HCT116 (cell line): ENCODE measurements at regions not wholly inside any gene's neighbourhood (a gene's known extent, or its start where the extent isn't known, plus 50 kb on each side); places are given as distances from the start of the nearest gene placed in this dataset.

Experiments
- ATAC-seq: fragments of 200-7000 bp; cut with Tn5 transposase; 2 replicates; pipeline ENCODE4 v1.9.1; 2020; ENCODE audit warnings: mild to moderate bottlenecking, moderate library complexity
- BruUV-seq: library from RNA; stranded (reverse); fragments of 400-500 nt; replicated peaks from 2 replicates; lab custom pipeline; 2021; lab: Mats Ljungman, UMichigan
- CTCF ChIA-PET: fragments of 300-600 bp; sonication (Branson Sonifier 250); formaldehyde crosslinking; loops from one replicate; lab custom pipeline; 2021; ENCODE audit warnings: antibody characterized with exemption; lab: Charles Lee
- POLR2A ChIA-PET: fragments of 300-600, 350-600 bp; sonication (Branson Sonifier 250); formaldehyde crosslinking; loops from one replicate; lab custom pipeline; 2021; ENCODE audit warnings: antibody characterized with exemption; lab: Charles Lee
- RAD21 ChIA-PET, 2 experiments: fragments of 300-600 bp; sonication (Branson Sonifier 250); formaldehyde crosslinking; loops; one replicate each; lab custom pipeline; 2023; ENCODE audit warnings: low total read pairs in 2 of 2; ENCODE audit not compliant: uncharacterized antibody in 2 of 2, unreplicated experiment in 2 of 2, low non-redundant PET in 1 of 2; lab: Charles Lee
- DNase-seq: peaks from one replicate; pipeline ENCODE4 v3.0.0-alpha.2; 2010; ENCODE audit warnings: low read depth, low spot score
- H2AFZ ChIP-seq: fragments of 200-600 bp; shearing (Covaris generic), sonication (generic); 2 replicates; pipeline ENCODE4 v1.6.1; 2017; ENCODE audit warnings: low read depth, mixed run types, mixed read lengths, antibody characterized with exemption, low read length; ENCODE audit not compliant: poor library complexity, severe bottlenecking
- H3K27ac ChIP-seq: 2 replicates; pipeline ENCODE4 v1.5.1; 2012; ENCODE audit warnings: low read depth, low read length
- H3K27me3 ChIP-seq: fragments of 200-600 bp; sonication (generic); 2 replicates; pipeline ENCODE4 v1.6.1; 2016; ENCODE audit warnings: mixed run types, low read length, mixed read lengths; ENCODE audit not compliant: insufficient read depth
- H3K36me3 ChIP-seq, 2 experiments: fragments of 200-500 bp in 1 of 2; fragments of 200-600 bp in 1 of 2; sonication (Bioruptor generic) in 1 of 2; sonication (generic) in 1 of 2; 2 replicates each; pipeline versions ENCODE4 v1.5.1 to v1.6.1; 2014 to 2016; ENCODE audit warnings: low read length in 2 of 2, inconsistent platforms in 1 of 2, mixed read lengths in 1 of 2, mixed run types in 1 of 2; ENCODE audit not compliant: insufficient read depth in 2 of 2, control insufficient read depth in 1 of 2
- H3K4me1 ChIP-seq, 2 experiments: fragments of 200-600 bp in 1 of 2; sonication (generic) in 1 of 2; 2 replicates each; pipeline versions ENCODE4 v1.5.1 to v1.6.1; 2012 to 2017; ENCODE audit warnings: low read length in 2 of 2, inconsistent platforms in 1 of 2, mild to moderate bottlenecking in 1 of 2, mixed read lengths in 1 of 2, mixed run types in 1 of 2, moderate library complexity in 1 of 2; ENCODE audit not compliant: insufficient read depth in 2 of 2, control insufficient read depth in 1 of 2
- H3K4me2 ChIP-seq: fragments of 200-600 bp; sonication (generic); 2 replicates; pipeline ENCODE4 v1.6.1; 2017; ENCODE audit warnings: mixed run types, low read length, mixed read lengths
- H3K4me3 ChIP-seq, 2 experiments: fragments of 200-600 bp in 1 of 2; sonication (generic) in 1 of 2; replicated peaks in 1 of 2; 2 replicates each; pipeline ENCODE4 v1.5.1; 2011 to 2016; ENCODE audit warnings: low read length in 2 of 2, control low read depth in 1 of 2, low read depth in 1 of 2, mild to moderate bottlenecking in 1 of 2, mixed read lengths in 1 of 2, mixed run types in 1 of 2
- H3K79me2 ChIP-seq: fragments of 200-600 bp; sonication (generic); 2 replicates; pipeline ENCODE4 v1.6.1; 2017; ENCODE audit warnings: mild to moderate bottlenecking, mixed run types, low read length, moderate library complexity, mixed read lengths; ENCODE audit not compliant: insufficient read depth
- H3K9ac ChIP-seq: fragments of 200-600 bp; sonication (generic); 2 replicates; pipeline ENCODE4 v1.6.1; 2016; ENCODE audit warnings: low read length, mixed read lengths
- H3K9me2 ChIP-seq: fragments of 200-600 bp; sonication (generic), shearing (Covaris generic); 2 replicates; pipeline ENCODE4 v1.6.1; 2017; ENCODE audit warnings: mixed run types, mild to moderate bottlenecking, moderate library complexity; ENCODE audit not compliant: insufficient read depth
- H3K9me3 ChIP-seq, 2 experiments: fragments of 200-500 bp in 1 of 2; fragments of 200-600 bp in 1 of 2; sonication (Bioruptor generic) in 1 of 2; sonication (generic) in 1 of 2; 2 replicates each; pipeline ENCODE4 v1.6.1; 2014 to 2017; ENCODE audit warnings: low read length in 2 of 2, mixed read lengths in 2 of 2, inconsistent platforms in 1 of 2, low read depth in 1 of 2, mild to moderate bottlenecking in 1 of 2, mixed run types in 1 of 2, moderate library complexity in 1 of 2; ENCODE audit not compliant: control insufficient read depth in 1 of 2, insufficient read depth in 1 of 2
- H4K20me1 ChIP-seq: fragments of 200-600 bp; sonication (generic), shearing (Covaris generic); 2 replicates; pipeline ENCODE4 v1.6.1; 2017; ENCODE audit warnings: mixed run types, mild to moderate bottlenecking, moderate library complexity; ENCODE audit not compliant: insufficient read depth
- ATF3 ChIP-seq: IDR thresholded peaks from 2 replicates; pipeline ENCODE4 v1.6.1; 2012
- CBX3 ChIP-seq: IDR thresholded peaks from 2 replicates; pipeline ENCODE4 v1.6.1; 2012; ENCODE audit warnings: low read depth
- CEBPB ChIP-seq: IDR thresholded peaks from 2 replicates; pipeline ENCODE4 v1.6.1; 2012; ENCODE audit warnings: low read depth
- ELF1 ChIP-seq: IDR thresholded peaks from 2 replicates; pipeline ENCODE4 v1.6.1; 2012; ENCODE audit warnings: low read depth, borderline replicate concordance
- EZH2 ChIP-seq: fragments of 200-600 bp; sonication (generic); IDR thresholded peaks from 2 replicates; pipeline ENCODE4 v1.6.1; 2017; ENCODE audit warnings: antibody characterized with exemption, mixed run types
- EZH2phosphoT487 ChIP-seq: fragments of 200-600 bp; IDR thresholded peaks from 2 replicates; pipeline ENCODE4 v1.6.1; 2018; ENCODE audit warnings: antibody characterized with exemption, borderline replicate concordance
- POLR2A ChIP-seq: IDR thresholded peaks from 2 replicates; pipeline ENCODE4 v1.7.0; 2011; ENCODE audit warnings: borderline replicate concordance; ENCODE audit not compliant: insufficient read depth, insufficient read length; ENCODE audit errors: extremely low read depth
- POLR2AphosphoS5 ChIP-seq: IDR thresholded peaks from 2 replicates; pipeline ENCODE4 v1.6.1; 2011; ENCODE audit warnings: mild to moderate bottlenecking, low read depth, low read length, moderate library complexity
- RAD21 ChIP-seq: IDR thresholded peaks from 2 replicates; pipeline ENCODE4 v1.6.1; 2012; ENCODE audit warnings: low read depth, mild to moderate bottlenecking
- SIN3A ChIP-seq: IDR thresholded peaks from 2 replicates; pipeline ENCODE4 v1.6.1; 2012; ENCODE audit warnings: low read depth
- TCF7L2 ChIP-seq: IDR thresholded peaks from 2 replicates; pipeline ENCODE4 v1.7.0; 2011; ENCODE audit warnings: borderline replicate concordance, inconsistent platforms; ENCODE audit not compliant: insufficient read depth, insufficient read length; ENCODE audit errors: extremely low read depth
- YY1 ChIP-seq: IDR thresholded peaks from 2 replicates; pipeline ENCODE4 v1.6.1; 2011; ENCODE audit warnings: low read length, low read depth, moderate library complexity, mild to moderate bottlenecking; ENCODE audit not compliant: insufficient replicate concordance; ENCODE audit errors: extremely low read depth
- ZBTB33 ChIP-seq: IDR thresholded peaks from 2 replicates; pipeline ENCODE4 v1.6.1; 2011; ENCODE audit warnings: mild to moderate bottlenecking, low read length, moderate library complexity; ENCODE audit not compliant: insufficient replicate concordance; ENCODE audit errors: extremely low read depth
- intact Hi-C: fragments of 100-400 bp; cut with micrococcal nuclease; formaldehyde crosslinking; loops from 2 replicates; pipeline ENCODE4 v1.10.0; 2022
- TF ChIP-seq, protein P1 (sequence below), 3 experiments: fragments of 200-600 bp in 1 of 3; sonication (generic) in 1 of 3; IDR thresholded peaks in 2 of 3; conservative IDR thresholded peaks in 1 of 3; 2 replicates each; pipeline ENCODE4 v1.5.1; 2012 to 2017; ENCODE audit warnings: low read depth in 2 of 3, low read length in 2 of 3, antibody characterized with exemption in 1 of 3, borderline replicate concordance in 1 of 3, control low read depth in 1 of 3, mild to moderate bottlenecking in 1 of 3, mixed read lengths in 1 of 3, mixed run types in 1 of 3, moderate library complexity in 1 of 3; ENCODE audit not compliant: insufficient read depth in 1 of 3
- TF ChIP-seq, protein P2 (sequence below): IDR thresholded peaks from 2 replicates; pipeline ENCODE4 v1.6.1; 2012

- BruUV-seq = no TSS peak
- Histone ChIP-seq H4K20me1 (no peaks in the 10 kb centered on the region), H3K4me2 (no peak overlapping the region), H3K79me2 (no peaks in the 10 kb centered on the region), H3K9me3 (no peaks in the 10 kb centered on the region), H3K4me1 (peaks cover 10 to 21% of the 10 kb centered on the region in 2 experiments), H3K27me3 (no peaks in the 10 kb centered on the region), H3K9ac (no peak overlapping the region), H3K36me3 (no peaks in the 10 kb centered on the region), H3K27ac (no peak overlapping the region), H3K9me2 (no peaks in the 10 kb centered on the region), H2AFZ (no peak overlapping the region), H3K4me3 (no peak overlapping the region)
- POLR2A ChIA-PET = no interaction called here
- DNase-seq (no peak), ATAC-seq (no peak)
- no peak for TF ChIP-seq POLR2AphosphoS5
- TF ChIP-seq RAD21 = no peak
- no peak for TF ChIP-seq ZBTB33
- no peak for TF ChIP-seq CEBPB
- TF ChIP-seq, protein P1, sequence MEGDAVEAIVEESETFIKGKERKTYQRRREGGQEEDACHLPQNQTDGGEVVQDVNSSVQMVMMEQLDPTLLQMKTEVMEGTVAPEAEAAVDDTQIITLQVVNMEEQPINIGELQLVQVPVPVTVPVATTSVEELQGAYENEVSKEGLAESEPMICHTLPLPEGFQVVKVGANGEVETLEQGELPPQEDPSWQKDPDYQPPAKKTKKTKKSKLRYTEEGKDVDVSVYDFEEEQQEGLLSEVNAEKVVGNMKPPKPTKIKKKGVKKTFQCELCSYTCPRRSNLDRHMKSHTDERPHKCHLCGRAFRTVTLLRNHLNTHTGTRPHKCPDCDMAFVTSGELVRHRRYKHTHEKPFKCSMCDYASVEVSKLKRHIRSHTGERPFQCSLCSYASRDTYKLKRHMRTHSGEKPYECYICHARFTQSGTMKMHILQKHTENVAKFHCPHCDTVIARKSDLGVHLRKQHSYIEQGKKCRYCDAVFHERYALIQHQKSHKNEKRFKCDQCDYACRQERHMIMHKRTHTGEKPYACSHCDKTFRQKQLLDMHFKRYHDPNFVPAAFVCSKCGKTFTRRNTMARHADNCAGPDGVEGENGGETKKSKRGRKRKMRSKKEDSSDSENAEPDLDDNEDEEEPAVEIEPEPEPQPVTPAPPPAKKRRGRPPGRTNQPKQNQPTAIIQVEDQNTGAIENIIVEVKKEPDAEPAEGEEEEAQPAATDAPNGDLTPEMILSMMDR (IDR thresholded peaks at IDR 0.05 in 2 of 3, conservative IDR thresholded peaks at IDR 0.05 in 1 of 3; ENCODE audit: borderline replicate concordance in 1 of 3, insufficient read depth in 1 of 3, low read depth in 2 of 3, low read length in 2 of 3) = no peak
- TF ChIP-seq EZH2phosphoT487 = no peak
- no peak for TF ChIP-seq ATF3
- no peak for TF ChIP-seq POLR2A
- no peak for TF ChIP-seq TCF7L2
- TF ChIP-seq YY1 = no peak
- no peak for TF ChIP-seq CBX3
- TF ChIP-seq EZH2 = no peak
- no peak for TF ChIP-seq ELF1
- no peak for TF ChIP-seq SIN3A
- TF ChIP-seq, protein P2, sequence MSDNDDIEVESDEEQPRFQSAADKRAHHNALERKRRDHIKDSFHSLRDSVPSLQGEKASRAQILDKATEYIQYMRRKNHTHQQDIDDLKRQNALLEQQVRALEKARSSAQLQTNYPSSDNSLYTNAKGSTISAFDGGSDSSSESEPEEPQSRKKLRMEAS = no peak
- RAD21 ChIA-PET = no interaction called here
- intact Hi-C loops = no loop called here
- CTCF ChIA-PET = no interaction called here
Measured at GRCh38 chr2:53435610-53436009, 332.0 kb upstream of the CHAC2 start.
